ENCODE measurements at regions not wholly inside any gene's neighbourhood (a gene's known extent, or its start where the extent isn't known, plus 50 kb on each side); places are given as distances from the start of the nearest gene placed in this dataset.
"Not testable (repeated sequence)": the region's sequence is repeated elsewhere in the genome, so short reads cannot be mapped to it uniquely, and the experiment has no call there.

- DNase-seq: no peak
Observed at GRCh38 chr12:107510211-107510610, 175.4 kb upstream of the PWP1 start.

GRCh38 chr12:107511292-107511691 is 174.3 kb upstream of the PWP1 start:
- no peak for DNase-seq

- no peak for DNase-seq
Observed at GRCh38 chr12:107512391-107512790, 173.2 kb upstream of the PWP1 start.

GRCh38 chr12:107513184-107513583 is 172.4 kb upstream of the PWP1 start:
- no peak for DNase-seq

GRCh38 chr12:107513636-107514400 is 171.8 kb upstream of the PWP1 start:
- DNase-seq: no peak

- DNase-seq: no peak
Observed at GRCh38 chr12:107514887-107515445, 170.6 kb upstream of the PWP1 start.

- DNase-seq: no peak
Observed at GRCh38 chr12:107515446-107515958, 170.1 kb upstream of the PWP1 start.

GRCh38 chr12:107517816-107518215 is 167.8 kb upstream of the PWP1 start:
- not testable (repeated sequence) for DNase-seq

GRCh38 chr12:107518868-107519267 is 166.7 kb upstream of the PWP1 start:
- DNase-seq: no peak

GRCh38 chr12:107519906-107520859 is 165.4 kb upstream of the PWP1 start:
- no peak for DNase-seq

- no peak for DNase-seq
Observed at GRCh38 chr12:107521826-107522355, 163.7 kb upstream of the PWP1 start.

GRCh38 chr12:107522692-107523477 is 162.7 kb upstream of the PWP1 start:
- DNase-seq: no peak

GRCh38 chr12:107523775-107524535 is 161.6 kb upstream of the PWP1 start:
- no peak for DNase-seq

- no peak for DNase-seq
Observed at GRCh38 chr12:107525063-107525718, 160.4 kb upstream of the PWP1 start.

- no peak for DNase-seq
Observed at GRCh38 chr12:107525719-107526554, 159.7 kb upstream of the PWP1 start.

GRCh38 chr12:107526555-107527180 is 158.9 kb upstream of the PWP1 start:
- DNase-seq: no peak

GRCh38 chr12:107528731-107529365 is 156.8 kb upstream of the PWP1 start:
- DNase-seq: no peak

GRCh38 chr12:107529991-107530390 is 155.6 kb upstream of the PWP1 start:
- no peak for DNase-seq

- DNase-seq: no peak
Observed at GRCh38 chr12:107530701-107531100, 154.9 kb upstream of the PWP1 start.
